IPS DF 19.7 (cell line): ENCODE measurements at regions not wholly inside any gene's neighbourhood (a gene's known extent, or its start where the extent isn't known, plus 50 kb on each side); places are given as distances from the start of the nearest gene placed in this dataset.
"Not testable (repeated sequence)": the region's sequence is repeated elsewhere in the genome, so short reads cannot be mapped to it uniquely, and the experiment has no call there.

Source experiments
- DNase-seq: peaks from one replicate; pipeline ENCODE4 v3.0.0-alpha.2; 2013; ENCODE audit warnings: low read depth, low spot score

- DNase-seq, result not testable (repeated sequence)
Observed at GRCh38 chr2:196526981-196527725, 112.4 kb upstream of the CCDC150 start.

GRCh38 chr2:196528486-196529223, 110.9 kb upstream of the CCDC150 start:
- DNase-seq, result no peak

GRCh38 chr2:196530910-196531309, 108.6 kb upstream of the CCDC150 start:
- DNase-seq, result no peak

GRCh38 chr2:196533772-196534397, 105.6 kb upstream of the CCDC150 start:
- DNase-seq, result no peak

GRCh38 chr2:196534495-196534894, 105.0 kb upstream of the CCDC150 start:
- no peak for DNase-seq

GRCh38 chr2:196535061-196535460, 104.5 kb upstream of the CCDC150 start:
- DNase-seq, result no peak

GRCh38 chr2:196535742-196536141, 103.8 kb upstream of the CCDC150 start:
- DNase-seq, result no peak

- no peak for DNase-seq
Observed at GRCh38 chr2:196537311-196537710, 102.2 kb upstream of the CCDC150 start.

- no peak for DNase-seq
Observed at GRCh38 chr2:196538189-196538588, 101.3 kb upstream of the CCDC150 start.

- DNase-seq, result no peak
Observed at GRCh38 chr2:196538646-196539045, 100.9 kb upstream of the CCDC150 start.

GRCh38 chr2:196544906-196545433, 94.5 kb upstream of the CCDC150 start:
- no peak for DNase-seq

GRCh38 chr2:196546151-196546919, 93.2 kb upstream of the CCDC150 start:
- no peak for DNase-seq

GRCh38 chr2:196549052-196549451, 90.5 kb upstream of the CCDC150 start:
- no peak for DNase-seq

GRCh38 chr2:196551014-196551413, 88.5 kb upstream of the CCDC150 start:
- no peak for DNase-seq

- no peak for DNase-seq
Observed at GRCh38 chr2:196555161-196555560, 84.4 kb upstream of the CCDC150 start.

- no peak for DNase-seq
Observed at GRCh38 chr2:196555726-196556125, 83.8 kb upstream of the CCDC150 start.

GRCh38 chr2:196558497-196558896, 81.0 kb upstream of the CCDC150 start:
- no peak for DNase-seq

- no peak for DNase-seq
Observed at GRCh38 chr2:196563876-196564275, 75.6 kb upstream of the CCDC150 start.

- DNase-seq, result no peak
Observed at GRCh38 chr2:196565106-196565765, 74.3 kb upstream of the CCDC150 start.

- no peak for DNase-seq
Observed at GRCh38 chr2:196565982-196566381, 73.5 kb upstream of the CCDC150 start.
